PC-9 (cell line): ENCODE measurements at regions not wholly inside any gene's neighbourhood (a gene's known extent, or its start where the extent isn't known, plus 50 kb on each side); places are given as distances from the start of the nearest gene placed in this dataset.

ENCODE experiments used
- BruUV-seq: library from RNA; stranded (reverse); fragments of 400-500 nt; replicated peaks from 2 replicates; lab custom pipeline; 2021; lab: Mats Ljungman, UMichigan
- CTCF ChIA-PET: fragments of 300-600 bp; sonication (Branson Sonifier 250); formaldehyde crosslinking; loops from one replicate; lab custom pipeline; 2022; ENCODE audit warnings: antibody characterized with exemption; lab: Charles Lee
- POLR2A ChIA-PET: fragments of 300-600 bp; sonication (Branson Sonifier 250); formaldehyde crosslinking; loops from one replicate; lab custom pipeline; 2022; ENCODE audit warnings: antibody characterized with exemption; ENCODE audit not compliant: unreplicated experiment; lab: Charles Lee
- DNase-seq, 2 experiments: peaks; one replicate each; pipeline versions ENCODE4 v3.0.0 to v3.0.0-alpha.2; 2015 to 2022; ENCODE audit warnings: mixed read lengths in 1 of 2
- H2AFZ ChIP-seq: fragments of 200-600 bp; sonication (generic); 2 replicates; pipeline ENCODE4 v1.8.1; 2017; ENCODE audit warnings: antibody characterized with exemption
- H3F3A ChIP-seq: fragments of 200-600 bp; sonication (generic); 2 replicates; pipeline ENCODE4 v1.8.1; 2017; ENCODE audit warnings: antibody characterized with exemption, mild to moderate bottlenecking, low read depth; ENCODE audit not compliant: insufficient read depth
- H3K27ac ChIP-seq: fragments of 200-600 bp; sonication (generic); 2 replicates; pipeline ENCODE4 v1.6.1; 2016; ENCODE audit warnings: mixed run types
- H3K27me3 ChIP-seq: fragments of 200-600 bp; sonication (generic); 2 replicates; pipeline ENCODE4 v1.6.1; 2016; ENCODE audit warnings: low read depth, mixed run types; ENCODE audit not compliant: insufficient read depth
- H3K36me3 ChIP-seq: fragments of 200-600 bp; sonication (generic); 2 replicates; pipeline ENCODE4 v1.6.1; 2016; ENCODE audit warnings: low read depth, mixed run types
- H3K4me1 ChIP-seq: fragments of 200-600 bp; sonication (generic); replicated peaks from 2 replicates; pipeline ENCODE4 v1.6.1; 2016; ENCODE audit warnings: mixed run types; ENCODE audit not compliant: insufficient read depth
- H3K4me2 ChIP-seq: fragments of 200-600 bp; sonication (generic); 2 replicates; pipeline ENCODE4 v1.6.1; 2017; ENCODE audit warnings: mixed run types
- H3K4me3 ChIP-seq: fragments of 200-600 bp; sonication (generic); 2 replicates; pipeline ENCODE4 v1.6.1; 2016; ENCODE audit warnings: mixed run types
- H3K79me2 ChIP-seq: fragments of 200-600 bp; sonication (generic); 2 replicates; pipeline ENCODE4 v1.6.1; 2017; ENCODE audit warnings: low read depth, mixed run types
- H3K9me2 ChIP-seq: fragments of 200-600 bp; sonication (generic); 2 replicates; pipeline ENCODE4 v1.8.1; 2017; ENCODE audit warnings: mild to moderate bottlenecking; ENCODE audit not compliant: insufficient read depth
- H3K9me3 ChIP-seq: fragments of 200-600 bp; sonication (generic); 2 replicates; pipeline ENCODE4 v1.8.1; 2016; ENCODE audit warnings: low read depth; ENCODE audit not compliant: insufficient read depth
- H4K20me1 ChIP-seq: fragments of 200-600 bp; sonication (generic); 2 replicates; pipeline ENCODE4 v1.8.1; 2017; ENCODE audit not compliant: insufficient read depth
- EZH2 ChIP-seq: fragments of 200-600 bp; sonication (generic); IDR thresholded peaks from 2 replicates; pipeline ENCODE4 v1.8.0; 2017; ENCODE audit warnings: antibody characterized with exemption, low read depth
- intact Hi-C: fragments of 100-400 bp; cut with micrococcal nuclease; formaldehyde crosslinking; loops from one replicate; pipeline ENCODE4 v1.10.0; 2022; ENCODE audit not compliant: unreplicated experiment
- TF ChIP-seq, protein P1 (sequence below): fragments of 200-600 bp; sonication (generic); conservative IDR thresholded peaks from 2 replicates; pipeline ENCODE4 v1.6.1; 2017; ENCODE audit warnings: mixed run types, antibody characterized with exemption, mild to moderate bottlenecking, moderate library complexity

GRCh38 chr10:29827512-29827911, 192.7 kb upstream of the SVIL start:
- Histone ChIP-seq H3K9me2 (no peaks in the 10 kb centered on the region), H3F3A (no peaks in the 10 kb centered on the region), H2AFZ (no peak overlapping the region), H3K79me2 (no peaks in the 10 kb centered on the region), H3K9me3 (no peaks in the 10 kb centered on the region), H4K20me1 (no peaks in the 10 kb centered on the region), H3K4me3 (no peak overlapping the region), H3K27me3 (no peaks in the 10 kb centered on the region), H3K27ac (no peak overlapping the region), H3K4me1 (peaks cover 14% of the 10 kb centered on the region), H3K36me3 (no peaks in the 10 kb centered on the region), H3K4me2 (no peak overlapping the region)
- BruUV-seq, result no TSS peak
- intact Hi-C loops, result no loop called here
- ChIA-PET CTCF (no interaction called here), POLR2A (no interaction called here)
- DNase-seq, result no peak
- TF ChIP-seq, protein P1, sequence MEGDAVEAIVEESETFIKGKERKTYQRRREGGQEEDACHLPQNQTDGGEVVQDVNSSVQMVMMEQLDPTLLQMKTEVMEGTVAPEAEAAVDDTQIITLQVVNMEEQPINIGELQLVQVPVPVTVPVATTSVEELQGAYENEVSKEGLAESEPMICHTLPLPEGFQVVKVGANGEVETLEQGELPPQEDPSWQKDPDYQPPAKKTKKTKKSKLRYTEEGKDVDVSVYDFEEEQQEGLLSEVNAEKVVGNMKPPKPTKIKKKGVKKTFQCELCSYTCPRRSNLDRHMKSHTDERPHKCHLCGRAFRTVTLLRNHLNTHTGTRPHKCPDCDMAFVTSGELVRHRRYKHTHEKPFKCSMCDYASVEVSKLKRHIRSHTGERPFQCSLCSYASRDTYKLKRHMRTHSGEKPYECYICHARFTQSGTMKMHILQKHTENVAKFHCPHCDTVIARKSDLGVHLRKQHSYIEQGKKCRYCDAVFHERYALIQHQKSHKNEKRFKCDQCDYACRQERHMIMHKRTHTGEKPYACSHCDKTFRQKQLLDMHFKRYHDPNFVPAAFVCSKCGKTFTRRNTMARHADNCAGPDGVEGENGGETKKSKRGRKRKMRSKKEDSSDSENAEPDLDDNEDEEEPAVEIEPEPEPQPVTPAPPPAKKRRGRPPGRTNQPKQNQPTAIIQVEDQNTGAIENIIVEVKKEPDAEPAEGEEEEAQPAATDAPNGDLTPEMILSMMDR, result no peak
- TF ChIP-seq EZH2, result no peak

DNA sequence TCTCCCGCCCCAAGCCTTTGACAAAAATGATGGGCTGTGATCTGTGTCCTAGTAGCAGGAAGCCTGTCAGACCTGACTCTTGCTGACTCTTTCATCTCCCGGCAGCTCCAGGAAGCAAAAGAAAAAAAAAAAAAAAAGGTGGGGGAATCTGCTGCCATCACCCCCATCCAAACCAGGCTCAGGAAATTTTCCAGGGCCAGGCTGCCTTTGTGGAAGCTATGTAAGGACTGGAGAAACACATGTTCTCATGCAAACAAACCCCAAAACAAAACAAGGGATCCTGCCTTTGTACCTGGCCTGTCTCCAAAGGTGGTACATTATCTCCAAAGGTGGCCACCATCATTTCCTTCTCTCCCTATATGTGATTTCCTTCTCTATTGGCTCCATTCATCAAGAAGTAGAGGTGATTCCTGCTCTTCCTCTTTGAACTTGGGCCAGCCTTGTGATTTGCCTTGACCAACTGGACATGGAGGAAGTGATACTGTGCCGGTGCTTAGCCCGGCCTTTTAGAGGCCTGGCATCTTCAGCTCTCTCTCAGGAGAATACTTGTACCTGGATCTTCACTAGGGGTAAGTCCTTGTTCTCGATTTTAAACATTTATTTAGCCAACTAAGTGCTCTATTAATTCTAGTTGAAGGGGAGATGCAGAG, 192.2 kb upstream of the SVIL start:
- Histone ChIP-seq H2AFZ (no peak overlapping the region), H3K36me3 (no peaks in the 10 kb centered on the region), H4K20me1 (no peaks in the 10 kb centered on the region), H3K9me2 (no peaks in the 10 kb centered on the region), H3K4me2 (0 out of 2 replicates have a peak overlapping the region, but pooled peaks have one; percentile 16), H3K4me3 (no peak overlapping the region), H3K27ac (no peak overlapping the region), H3K79me2 (no peaks in the 10 kb centered on the region), H3K27me3 (no peaks in the 10 kb centered on the region), H3K9me3 (no peaks in the 10 kb centered on the region), H3F3A (no peaks in the 10 kb centered on the region), H3K4me1 (peaks cover 14% of the 10 kb centered on the region)
- no peak for DNase-seq
- CTCF ChIA-PET, result no interaction called here
- no peak for TF ChIP-seq EZH2
- TF ChIP-seq, protein P1, result no peak
- POLR2A ChIA-PET, result no interaction called here
- intact Hi-C loops, result no loop called here
- BruUV-seq, result no TSS peak

- H3K4me3 ChIP-seq, result no peak overlapping the region
- no peaks in the 10 kb centered on the region for H3K9me2 ChIP-seq
- H3K27me3 ChIP-seq, result no peaks in the 10 kb centered on the region
- H3K4me2 ChIP-seq, result 0 out of 2 replicates have a peak overlapping the region, but pooled peaks have one; percentile 16
- BruUV-seq, result no TSS peak
- H3K79me2 ChIP-seq, result no peaks in the 10 kb centered on the region
- H2AFZ ChIP-seq, result no peak overlapping the region
- H3K9me3 ChIP-seq, result no peaks in the 10 kb centered on the region
- ChIA-PET POLR2A (no interaction called here), CTCF (no interaction called here)
- H3K36me3 ChIP-seq, result no peaks in the 10 kb centered on the region
- no peak for DNase-seq
- intact Hi-C loops, result no loop called here
- H3K27ac ChIP-seq, result no peak overlapping the region
- no peaks in the 10 kb centered on the region for H4K20me1 ChIP-seq
- no peak for TF ChIP-seq EZH2
- TF ChIP-seq, protein P1, result no peak
- H3K4me1 ChIP-seq, result peaks cover 14% of the 10 kb centered on the region
- no peaks in the 10 kb centered on the region for H3F3A ChIP-seq
These were observed 191.4 kb upstream of the SVIL start for GRCh38 chr10:29826221-29826620.
